Cardiac septum (tissue), 1 donor: ENCODE measurements at regions not wholly inside any gene's neighbourhood (a gene's known extent, or its start where the extent isn't known, plus 50 kb on each side); places are given as distances from the start of the nearest gene placed in this dataset.

ENCODE experiments used
- DNase-seq: peaks from one replicate; pipeline ENCODE4 v3.0.0-alpha.2; 2020; ENCODE audit warnings: low spot score
- intact Hi-C: fragments of 100-400 bp; cut with DNase I; formaldehyde crosslinking; loops from one replicate; pipeline ENCODE4 v1.14.0; 2022
- donor health status: DM: no; HTN: no; CAD: no.

DNA sequence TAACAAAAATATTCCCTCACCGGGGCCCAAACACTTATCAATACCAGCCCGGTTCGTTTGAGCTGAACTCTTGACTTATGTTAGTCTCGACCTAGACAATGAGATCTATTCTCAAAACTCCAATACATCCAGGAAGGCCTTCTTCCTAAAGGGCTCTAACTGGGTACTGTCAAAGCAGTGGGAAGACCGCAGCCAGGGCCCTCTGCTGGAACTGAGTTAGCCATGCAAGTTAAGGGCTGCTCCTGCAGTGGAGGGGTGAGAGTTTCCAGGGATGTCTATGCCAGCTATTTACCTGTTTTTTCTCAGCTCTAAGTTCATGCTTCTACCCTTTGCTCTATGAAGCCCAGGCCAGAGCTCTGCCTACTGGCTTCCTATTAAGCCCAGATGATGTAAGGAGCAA is 348.8 kb downstream of the GXYLT1 start:
- no peak for DNase-seq
- intact Hi-C loops: no loop called here

- intact Hi-C loops: no loop called here
Observed at GRCh38 chr12:41795051-41795600, 349.5 kb downstream of the GXYLT1 start.

DNA sequence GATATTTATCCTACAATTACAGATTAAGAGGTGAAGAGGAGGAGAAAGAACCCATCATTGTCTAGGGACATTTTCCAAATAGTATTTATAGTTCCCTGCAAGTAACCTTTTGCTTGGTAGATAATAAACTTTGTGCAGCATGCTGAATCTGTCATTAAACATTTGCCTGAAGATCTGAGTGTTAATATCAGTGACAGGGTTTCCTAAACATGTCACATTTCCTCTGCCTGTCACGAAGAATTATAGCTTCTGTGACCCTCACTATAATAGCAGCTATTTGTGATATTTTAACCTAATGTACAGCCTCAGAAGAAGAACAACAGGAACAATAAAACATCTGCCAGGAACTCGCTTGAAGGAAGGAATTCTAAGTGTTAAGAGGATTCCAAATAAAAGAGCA is 350.3 kb downstream of the GXYLT1 start:
- DNase-seq: no peak
- intact Hi-C loops: no loop called here

More at GRCh38 chr12:41795051-41795600, 349.5 kb downstream of the GXYLT1 start:
- no peak for DNase-seq

DNA sequence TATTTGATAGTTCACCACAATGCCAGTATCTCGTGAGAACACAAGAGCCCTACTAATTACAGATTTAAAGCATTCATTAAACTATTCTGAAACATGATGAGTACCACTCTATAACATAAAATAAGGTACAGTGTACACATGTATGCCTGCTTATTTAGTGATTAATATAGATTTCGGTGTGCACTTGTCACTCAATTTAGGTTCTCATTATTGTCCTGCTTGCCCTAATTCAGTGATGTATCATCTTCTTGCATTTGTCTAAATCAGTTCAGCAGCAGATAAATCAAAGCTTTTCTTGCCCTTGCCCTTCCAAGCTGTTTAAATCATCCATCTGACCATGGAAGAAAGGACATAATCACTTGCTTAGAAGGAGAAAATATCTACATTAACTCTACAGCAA is 359.7 kb downstream of the GXYLT1 start:
- intact Hi-C loops: no loop called here
- DNase-seq: no peak

- intact Hi-C loops: no loop called here
- DNase-seq: no peak
Observed at GRCh38 chr12:41778934-41779333, 365.7 kb downstream of the GXYLT1 start.

DNA sequence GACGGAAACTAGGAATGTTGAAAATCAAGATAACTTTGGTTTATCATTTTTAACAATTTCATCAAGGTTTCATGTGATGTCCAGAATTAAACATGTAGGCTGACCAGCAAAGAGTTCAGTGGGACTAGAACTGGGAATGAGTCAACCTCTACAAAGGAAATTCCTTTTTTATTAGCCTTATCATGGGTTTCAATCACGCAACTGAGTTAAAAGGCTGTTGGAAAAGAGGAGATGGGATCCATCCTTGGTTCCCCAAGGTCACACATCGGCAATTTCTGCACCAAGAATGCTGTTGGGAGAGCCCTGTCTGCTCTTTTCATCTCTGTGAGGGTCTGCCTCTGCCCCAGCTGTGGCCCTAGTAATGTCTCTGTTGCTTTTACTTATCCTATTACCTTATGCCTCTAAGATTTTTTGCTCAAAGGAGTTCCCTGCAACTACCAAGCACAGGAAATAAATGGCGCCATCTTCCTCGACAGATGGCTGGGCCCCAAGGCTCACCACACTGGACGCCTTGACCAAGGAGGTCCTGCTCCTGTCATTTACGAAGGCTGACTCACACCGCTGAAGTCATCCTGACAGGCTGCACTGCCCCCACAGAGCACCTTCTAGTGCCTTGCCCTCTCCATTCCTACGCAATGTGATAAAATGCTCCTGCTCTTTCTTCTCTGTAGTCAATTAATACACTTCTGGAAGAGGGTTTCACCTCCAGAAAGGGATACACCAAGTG is 367.4 kb downstream of the GXYLT1 start:
- intact Hi-C loops: no loop called here
- DNase-seq: no peak

DNA sequence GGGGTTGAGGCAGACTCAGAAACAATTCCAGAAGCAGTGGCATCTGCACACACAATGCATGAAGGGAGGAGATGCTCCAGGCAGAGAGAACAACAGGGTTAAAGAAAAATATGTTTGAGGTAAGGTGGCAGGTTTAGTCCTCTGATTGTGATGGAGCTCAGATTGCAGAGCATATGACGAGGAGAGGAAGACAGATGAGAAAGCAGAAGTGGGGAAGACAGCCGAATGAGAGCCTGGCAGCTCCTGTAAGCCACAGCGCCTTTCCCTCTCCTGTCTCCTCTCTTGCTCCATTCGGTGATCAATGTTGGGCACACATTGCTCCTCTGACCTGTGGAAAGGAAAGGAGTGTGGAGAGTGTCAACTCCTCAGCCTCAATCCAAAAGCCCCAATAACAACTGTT is 372.2 kb downstream of the GXYLT1 start:
- DNase-seq: no peak
- intact Hi-C loops: no loop called here

GRCh38 chr12:41769810-41770209 is 374.9 kb downstream of the GXYLT1 start:
- intact Hi-C loops: no loop called here
- no peak for DNase-seq

GRCh38 chr12:41768456-41768855 is 376.2 kb downstream of the GXYLT1 start:
- no peak for DNase-seq
- intact Hi-C loops: no loop called here

DNA sequence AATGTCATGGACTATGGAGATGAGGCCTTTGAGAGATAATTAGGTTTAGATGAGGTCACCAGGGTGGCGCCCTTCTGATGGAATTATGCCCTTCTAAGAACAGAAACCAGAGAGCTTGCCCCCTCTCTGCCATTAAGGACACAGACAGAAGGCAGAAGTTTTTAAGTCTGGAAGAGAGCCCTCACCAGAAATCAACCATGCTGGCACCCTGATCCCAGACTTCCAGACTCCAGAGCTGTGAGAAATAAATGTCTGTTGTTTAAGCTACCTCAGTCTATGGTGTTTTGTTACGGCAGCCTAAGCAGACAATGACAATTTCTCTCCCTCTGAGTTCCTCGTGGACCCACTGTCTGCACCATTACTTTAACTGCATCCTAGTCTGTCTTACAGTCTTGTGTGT is 382.0 kb downstream of the GXYLT1 start:
- intact Hi-C loops: no loop called here

DNA sequence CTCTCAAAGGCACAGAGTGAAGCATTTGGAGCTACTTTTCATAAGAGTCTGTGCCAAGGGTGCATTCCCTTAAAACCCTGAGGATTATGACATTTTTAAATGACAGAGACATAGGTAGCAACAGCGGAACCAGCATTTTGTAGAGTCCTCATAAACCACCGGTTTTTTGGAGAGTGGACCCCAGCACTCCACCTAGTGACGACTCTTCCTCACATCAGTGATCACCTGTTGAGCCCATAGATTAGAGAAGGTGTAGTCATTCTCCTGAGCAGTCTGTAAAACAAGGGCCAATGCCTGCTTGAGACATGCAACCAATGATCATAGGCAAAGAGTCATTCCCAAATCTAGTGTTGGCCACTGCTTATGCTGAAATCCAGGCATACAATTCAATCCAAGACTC is 399.1 kb downstream of the GXYLT1 start:
- DNase-seq: no peak
- intact Hi-C loops: no loop called here

More for the DNA sequence above, 382.0 kb downstream of the GXYLT1 start:
- DNase-seq: no peak

DNA sequence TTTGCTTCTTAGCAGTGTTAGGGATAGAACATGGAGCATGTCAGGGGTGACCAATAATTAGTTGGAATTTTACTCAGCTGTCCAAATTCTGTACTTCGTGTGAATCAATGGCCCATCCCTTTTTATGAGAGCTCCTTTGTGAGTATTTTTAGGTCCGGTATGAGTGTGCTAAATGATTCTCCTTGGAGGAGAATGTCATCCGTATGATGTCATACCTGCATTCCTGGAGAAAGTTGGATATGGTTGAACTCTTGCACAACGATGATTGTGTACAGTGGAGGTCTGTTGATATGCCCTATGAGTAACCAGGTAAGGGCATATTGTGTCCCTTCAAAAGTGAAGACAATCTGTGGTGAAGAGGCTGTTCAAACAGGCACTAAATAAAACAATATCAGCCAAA is 400.8 kb downstream of the GXYLT1 start:
- intact Hi-C loops: no loop called here

DNA sequence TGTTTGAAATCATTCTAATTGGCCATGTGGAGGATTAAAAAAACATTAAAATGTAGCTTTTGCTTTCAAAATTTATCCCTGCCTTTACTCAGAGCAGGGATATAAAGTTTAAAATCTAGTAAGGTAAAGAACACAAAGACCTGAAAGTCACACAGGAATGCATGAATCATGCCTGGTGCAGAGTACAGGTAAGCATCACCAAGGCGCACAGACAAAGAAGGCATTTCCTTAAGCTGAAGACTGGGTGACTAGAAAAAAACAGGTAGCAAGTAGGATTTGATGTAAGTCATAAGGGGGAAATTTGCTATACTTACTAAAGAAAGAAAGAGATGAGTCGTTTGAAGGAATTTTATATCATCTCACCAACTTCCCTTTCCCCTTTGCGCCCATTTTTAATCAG is 405.6 kb downstream of the GXYLT1 start:
- DNase-seq: no peak
- intact Hi-C loops: no loop called here

More for the DNA sequence above, 400.8 kb downstream of the GXYLT1 start:
- no peak for DNase-seq

DNA sequence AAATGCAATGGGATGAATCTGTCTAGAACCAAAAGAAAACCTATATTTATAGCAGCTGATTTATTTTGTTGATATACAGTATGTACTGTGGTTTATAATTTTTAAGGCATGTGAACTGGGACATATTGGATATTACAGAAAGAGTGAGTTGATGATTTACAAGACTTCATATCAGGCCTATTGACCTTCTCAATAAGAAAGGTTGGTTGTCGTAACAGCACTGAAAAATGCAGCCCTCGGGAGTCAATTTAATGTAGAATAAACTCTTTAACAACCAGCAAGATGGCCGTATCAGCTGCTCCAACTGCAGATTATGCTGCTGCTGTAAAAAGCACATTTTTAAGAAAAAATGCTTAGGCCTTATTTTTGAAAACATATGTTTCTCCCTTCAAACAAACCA is 407.3 kb downstream of the GXYLT1 start:
- intact Hi-C loops: no loop called here
- no peak for DNase-seq

DNA sequence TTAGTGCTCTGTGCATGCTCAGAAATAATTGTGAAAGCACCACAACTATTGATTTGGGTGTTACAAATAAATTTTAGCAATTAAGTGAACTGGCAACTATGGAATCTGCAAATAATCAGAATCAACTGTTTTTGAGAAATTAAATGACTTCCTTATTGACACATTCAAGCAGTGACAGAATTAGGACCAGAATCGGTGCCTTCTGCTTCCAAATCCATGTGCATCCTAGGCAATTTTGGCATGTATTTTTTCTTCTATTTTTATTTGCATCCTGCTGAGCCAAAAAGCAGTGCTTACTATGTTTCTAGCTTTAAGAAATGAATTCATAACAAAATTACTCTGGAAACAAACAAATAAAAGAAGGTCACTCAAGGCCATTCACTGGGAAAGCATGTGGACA is 408.2 kb downstream of the GXYLT1 start:
- DNase-seq: no peak
- intact Hi-C loops: no loop called here

DNA sequence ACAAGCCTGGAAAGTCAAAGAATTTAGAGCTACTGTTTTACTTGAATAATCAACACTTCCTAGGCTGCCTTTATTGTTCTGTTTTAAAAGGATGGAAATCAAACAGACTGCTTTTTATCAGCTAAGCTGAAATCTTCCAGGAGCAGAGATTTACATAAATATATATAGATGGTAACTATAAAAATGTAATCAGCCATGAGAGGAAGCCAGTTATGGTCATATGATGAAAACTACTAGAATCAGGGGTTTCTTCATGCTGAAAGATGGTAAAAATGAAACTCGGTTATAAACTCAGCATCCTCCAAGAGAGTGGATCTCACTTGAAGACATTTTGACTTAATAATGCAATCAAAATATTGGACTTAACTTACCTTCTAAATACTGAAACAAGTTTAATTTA is 413.0 kb downstream of the GXYLT1 start:
- intact Hi-C loops: no loop called here
- DNase-seq: no peak

GRCh38 chr12:41731061-41731460 is 413.6 kb downstream of the GXYLT1 start:
- intact Hi-C loops: no loop called here
- DNase-seq: no peak

GRCh38 chr12:41724216-41724615 is 420.5 kb downstream of the GXYLT1 start:
- intact Hi-C loops: no loop called here

GRCh38 chr12:41719214-41719613 is 425.5 kb downstream of the GXYLT1 start:
- intact Hi-C loops: no loop called here
- DNase-seq: no peak

More at GRCh38 chr12:41724216-41724615, 420.5 kb downstream of the GXYLT1 start:
- no peak for DNase-seq

- intact Hi-C loops: no loop called here
- no peak for DNase-seq
Observed at GRCh38 chr12:41715256-41715655, 429.4 kb downstream of the GXYLT1 start.

DNA sequence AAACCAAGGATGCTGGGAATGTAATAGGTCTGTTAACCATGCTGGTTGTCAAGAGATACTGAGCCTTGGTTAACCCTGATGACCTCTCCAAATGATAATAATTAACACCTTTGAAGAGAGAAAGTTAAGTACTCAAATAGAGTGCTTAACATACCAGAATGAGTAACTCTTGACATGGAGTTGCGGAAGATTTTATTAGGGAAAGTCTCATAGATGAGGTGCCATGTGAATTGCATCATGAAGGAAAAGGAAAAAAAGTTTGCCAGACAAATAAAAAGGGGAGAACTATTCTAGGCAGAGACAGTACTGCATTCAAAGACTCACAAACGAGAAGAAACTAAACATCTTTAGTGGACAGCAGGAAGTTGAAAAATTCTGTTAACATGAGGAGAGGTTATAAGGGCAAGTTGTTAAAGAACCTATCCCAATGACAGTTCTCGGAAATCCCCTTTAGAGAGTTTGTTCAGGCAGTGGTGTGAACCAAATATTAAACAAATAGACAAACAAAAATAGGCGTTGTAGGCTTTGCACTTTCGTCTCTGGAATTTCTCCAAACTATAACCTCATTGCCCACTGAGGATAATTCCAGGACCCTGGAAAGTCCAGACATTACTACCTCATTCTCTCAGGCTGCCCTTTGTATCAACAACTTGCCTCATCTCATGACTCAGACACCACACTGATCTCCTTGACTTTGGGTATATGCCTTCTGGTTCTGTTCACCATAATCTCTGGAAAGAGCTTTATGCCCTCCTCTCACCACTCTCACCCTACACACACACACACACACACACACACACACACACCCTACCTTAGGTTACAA is 435.0 kb downstream of the GXYLT1 start:
- intact Hi-C loops: no loop called here
- DNase-seq: no peak
